PC-9 (cell line): ENCODE measurements at regions not wholly inside any gene's neighbourhood (a gene's known extent, or its start where the extent isn't known, plus 50 kb on each side); places are given as distances from the start of the nearest gene placed in this dataset.

Experiments
- EZH2 ChIP-seq: fragments of 200-600 bp; sonication (generic); IDR thresholded peaks from 2 replicates; pipeline ENCODE4 v1.8.0; 2017; ENCODE audit warnings: antibody characterized with exemption, low read depth
- TF ChIP-seq, protein P1 (sequence below): fragments of 200-600 bp; sonication (generic); conservative IDR thresholded peaks from 2 replicates; pipeline ENCODE4 v1.6.1; 2017; ENCODE audit warnings: mixed run types, antibody characterized with exemption, mild to moderate bottlenecking, moderate library complexity

DNA sequence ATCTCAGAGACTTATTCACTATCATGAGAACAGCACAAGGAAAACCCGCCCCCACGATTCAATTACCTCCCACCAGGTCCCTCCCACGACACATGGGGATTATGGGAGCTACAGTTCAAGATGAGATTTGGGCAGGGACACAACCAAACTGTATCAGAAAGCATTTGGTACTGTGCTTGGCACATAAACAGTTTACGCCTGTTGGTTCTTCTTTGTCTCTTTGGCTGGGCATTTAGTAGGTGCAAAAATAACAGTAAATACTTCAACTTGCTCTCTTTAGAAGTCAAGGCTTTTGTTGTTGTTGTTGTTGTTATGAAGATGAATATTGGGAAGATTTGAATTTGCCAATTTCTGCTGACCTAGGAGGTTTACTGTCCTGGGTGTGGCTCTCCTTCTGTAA, 175.4 kb upstream of the IGSF21 start:
- no peak for TF ChIP-seq EZH2
- TF ChIP-seq, protein P1, sequence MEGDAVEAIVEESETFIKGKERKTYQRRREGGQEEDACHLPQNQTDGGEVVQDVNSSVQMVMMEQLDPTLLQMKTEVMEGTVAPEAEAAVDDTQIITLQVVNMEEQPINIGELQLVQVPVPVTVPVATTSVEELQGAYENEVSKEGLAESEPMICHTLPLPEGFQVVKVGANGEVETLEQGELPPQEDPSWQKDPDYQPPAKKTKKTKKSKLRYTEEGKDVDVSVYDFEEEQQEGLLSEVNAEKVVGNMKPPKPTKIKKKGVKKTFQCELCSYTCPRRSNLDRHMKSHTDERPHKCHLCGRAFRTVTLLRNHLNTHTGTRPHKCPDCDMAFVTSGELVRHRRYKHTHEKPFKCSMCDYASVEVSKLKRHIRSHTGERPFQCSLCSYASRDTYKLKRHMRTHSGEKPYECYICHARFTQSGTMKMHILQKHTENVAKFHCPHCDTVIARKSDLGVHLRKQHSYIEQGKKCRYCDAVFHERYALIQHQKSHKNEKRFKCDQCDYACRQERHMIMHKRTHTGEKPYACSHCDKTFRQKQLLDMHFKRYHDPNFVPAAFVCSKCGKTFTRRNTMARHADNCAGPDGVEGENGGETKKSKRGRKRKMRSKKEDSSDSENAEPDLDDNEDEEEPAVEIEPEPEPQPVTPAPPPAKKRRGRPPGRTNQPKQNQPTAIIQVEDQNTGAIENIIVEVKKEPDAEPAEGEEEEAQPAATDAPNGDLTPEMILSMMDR = no peak
